GM19035 (cell line): ENCODE measurements at regions not wholly inside any gene's neighbourhood (a gene's known extent, or its start where the extent isn't known, plus 50 kb on each side); places are given as distances from the start of the nearest gene placed in this dataset.
"Not testable (repeated sequence)": the region's sequence is repeated elsewhere in the genome, so short reads cannot be mapped to it uniquely, and the experiment has no call there.

ENCODE experiments used
- ATAC-seq: cut with Tn5 transposase; IDR thresholded peaks from one replicate; pipeline ENCODE4 v1.9.1; 2021; ENCODE audit not compliant: unreplicated experiment

DNA sequence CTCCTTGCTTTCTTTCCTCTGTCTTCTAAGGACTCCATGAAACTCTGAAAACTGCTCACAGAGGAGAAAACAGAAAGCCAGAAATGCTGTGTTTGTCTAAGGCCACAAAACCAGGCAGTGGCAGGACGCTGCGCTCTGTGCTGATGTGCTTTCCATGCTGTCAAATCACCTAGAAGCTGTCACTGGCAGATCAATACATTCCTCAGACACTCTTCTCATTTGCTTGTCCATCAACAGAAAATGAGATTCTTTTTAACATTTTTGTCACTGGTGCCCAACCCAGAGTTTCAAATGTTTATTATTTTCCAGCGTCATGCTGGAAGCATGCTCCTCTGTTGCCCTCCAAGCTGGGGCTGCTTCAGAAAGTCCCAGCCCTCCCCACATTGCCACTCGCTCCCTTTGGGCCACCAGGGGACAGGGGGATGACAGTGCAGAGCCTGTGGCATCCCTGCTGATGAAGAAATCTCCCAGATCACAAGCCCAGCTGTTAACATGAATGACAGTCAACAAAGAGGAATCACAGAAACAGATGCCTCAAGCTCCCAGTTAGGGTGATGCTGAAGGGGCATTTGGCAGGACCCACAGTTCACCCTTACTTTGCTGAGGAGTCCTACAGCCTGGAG lies 117.5 kb upstream of the MEIS1 start:
- ATAC-seq = no peak

DNA sequence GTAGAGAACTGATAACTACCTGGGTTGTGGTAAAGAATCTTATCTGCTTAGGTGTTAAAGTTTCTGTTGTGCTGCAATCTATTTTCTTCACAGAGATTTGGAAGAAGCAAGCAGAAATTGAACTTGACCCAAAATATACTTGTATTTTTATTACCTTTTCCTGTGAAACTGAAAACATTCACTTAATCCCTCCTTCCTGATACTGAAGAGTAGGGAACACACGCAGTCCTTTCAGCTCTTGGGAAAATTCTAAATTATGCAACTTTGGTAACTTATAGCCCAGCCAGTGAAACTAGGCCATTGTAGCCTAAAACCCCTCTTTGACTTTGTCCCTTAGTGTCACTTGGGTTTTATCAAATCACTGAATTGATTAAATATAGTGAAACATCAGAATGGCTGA lies 128.4 kb upstream of the MEIS1 start:
- ATAC-seq = no peak

DNA sequence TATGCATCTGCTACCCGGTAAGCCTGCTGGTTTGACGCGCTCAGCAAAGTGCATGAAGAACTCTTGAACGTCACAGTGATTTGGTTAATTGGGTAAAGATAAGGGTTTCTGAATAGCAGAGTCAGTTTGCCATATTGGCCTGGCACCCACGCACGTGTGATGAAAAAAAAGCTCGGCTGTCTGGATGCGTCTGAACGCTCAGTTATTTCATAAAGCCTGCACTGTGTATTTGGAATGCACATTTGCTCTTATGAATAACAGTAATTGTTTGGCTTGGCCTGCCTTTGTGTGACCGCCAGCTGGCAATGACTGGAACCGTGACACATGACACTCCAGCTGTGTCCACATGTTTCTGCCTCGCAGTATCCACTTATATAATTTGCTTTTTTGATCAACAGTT lies 129.2 kb upstream of the MEIS1 start:
- ATAC-seq = no peak

DNA sequence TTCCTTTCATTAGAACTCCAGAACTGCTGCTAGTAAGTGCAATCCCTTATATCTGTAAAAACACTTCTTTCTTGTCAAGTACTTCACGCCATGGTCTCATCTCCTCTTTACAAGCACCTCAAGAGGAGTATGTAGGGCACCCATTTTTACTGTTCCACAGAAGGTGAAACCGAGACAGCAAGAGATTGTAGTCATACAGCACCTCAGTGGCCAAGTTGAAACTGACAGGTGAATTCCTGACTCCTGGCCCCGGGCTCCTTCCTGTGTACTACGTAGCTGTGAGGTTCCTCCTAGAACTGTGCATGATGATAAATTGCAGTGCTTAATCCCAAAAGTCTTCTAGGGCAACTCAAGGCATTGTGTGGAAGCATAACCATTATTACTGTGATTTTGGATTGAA lies 131.5 kb upstream of the MEIS1 start:
- ATAC-seq = no peak

DNA sequence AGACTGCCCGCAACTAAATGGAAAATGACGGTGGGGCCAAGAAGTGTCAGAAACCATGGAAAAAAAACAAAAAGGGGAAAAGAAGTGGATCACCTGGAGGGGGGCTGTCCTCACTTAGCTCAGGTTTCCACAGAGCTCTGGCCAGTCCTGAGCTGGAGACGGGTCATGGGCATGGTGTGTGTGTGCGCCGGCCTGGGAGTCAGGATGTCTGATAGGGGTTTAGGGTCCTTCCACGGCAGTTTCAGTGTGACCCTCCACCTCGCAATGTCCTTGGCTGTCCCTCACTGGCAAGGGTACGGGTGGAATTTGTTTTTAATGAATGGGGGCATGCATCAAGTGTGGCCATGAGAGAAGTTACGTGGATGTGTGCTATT lies 133.2 kb upstream of the MEIS1 start:
- no peak for ATAC-seq

DNA sequence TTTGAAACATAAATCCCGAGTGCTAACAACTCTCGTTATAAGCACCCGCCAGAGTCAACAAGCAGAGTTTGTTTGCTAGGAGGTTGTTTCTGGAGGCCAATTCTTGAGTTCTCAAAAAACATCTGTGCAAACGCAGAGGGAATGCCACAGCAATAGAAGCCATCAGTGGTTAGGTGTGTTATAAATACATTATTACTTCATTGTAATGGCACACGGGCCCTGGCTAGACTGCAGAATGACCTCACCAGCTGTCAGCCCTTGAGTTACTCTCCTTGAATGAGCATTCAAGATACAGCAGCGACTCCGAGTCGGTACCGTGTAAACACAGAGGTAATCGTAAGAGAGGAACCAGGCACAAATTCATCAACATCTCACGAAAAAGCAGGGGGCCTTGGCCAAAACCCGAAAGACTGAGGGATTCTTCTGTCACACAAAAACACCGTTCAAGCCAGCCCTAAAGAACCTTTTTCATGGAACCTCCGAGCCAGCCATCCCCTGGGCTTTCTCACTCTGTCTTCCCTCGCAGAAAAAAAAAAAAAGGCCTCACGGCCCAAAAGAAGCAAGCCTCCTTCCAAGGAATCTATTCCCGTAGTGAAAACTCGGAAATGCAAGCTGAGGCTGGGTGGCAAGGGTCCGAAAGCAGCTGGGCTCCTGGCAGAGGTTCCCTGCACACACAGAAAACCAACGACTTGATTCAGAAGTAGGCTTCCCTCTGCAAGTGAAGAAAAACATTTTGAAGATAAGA lies 133.7 kb upstream of the MEIS1 start:
- ATAC-seq = no peak

DNA sequence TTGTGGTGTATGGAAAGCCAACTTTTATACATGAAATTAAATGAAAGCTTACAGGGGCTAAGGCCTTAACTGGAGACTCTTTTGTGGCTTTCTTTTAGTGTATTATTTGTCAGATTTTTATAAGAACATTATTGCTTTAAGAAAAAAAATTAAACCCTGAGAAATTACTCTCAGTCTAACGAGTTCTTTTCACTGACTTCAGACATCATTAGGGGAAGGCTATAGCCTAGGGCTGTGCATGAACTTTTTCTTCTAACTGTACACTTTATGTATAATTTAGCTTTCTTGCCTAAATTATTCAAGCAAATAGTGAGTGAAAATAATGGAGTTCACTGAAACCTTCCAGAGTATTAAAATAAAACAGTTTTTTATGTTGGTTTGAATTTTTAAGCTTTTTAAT lies 151.1 kb upstream of the MEIS1 start:
- no peak for ATAC-seq

DNA sequence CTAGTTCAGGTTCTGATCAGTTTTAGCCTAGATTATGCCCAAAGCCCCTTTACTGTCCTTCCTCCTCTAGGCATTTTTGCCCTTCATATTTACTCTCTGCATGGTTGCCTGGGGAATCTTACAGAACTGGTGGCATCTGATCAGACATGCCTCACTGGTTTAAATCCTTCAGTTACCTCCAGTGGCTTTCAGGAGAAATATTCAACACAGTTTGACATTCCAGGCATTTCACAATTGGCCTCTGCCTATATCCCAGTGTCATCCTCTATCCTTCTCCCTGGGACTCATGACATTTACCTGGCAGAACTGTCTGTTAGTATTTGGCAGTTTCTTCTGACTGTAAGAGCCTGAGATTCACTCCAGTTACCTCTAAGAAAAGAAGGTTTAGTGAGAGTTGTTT lies 152.9 kb upstream of the MEIS1 start:
- ATAC-seq = no peak

DNA sequence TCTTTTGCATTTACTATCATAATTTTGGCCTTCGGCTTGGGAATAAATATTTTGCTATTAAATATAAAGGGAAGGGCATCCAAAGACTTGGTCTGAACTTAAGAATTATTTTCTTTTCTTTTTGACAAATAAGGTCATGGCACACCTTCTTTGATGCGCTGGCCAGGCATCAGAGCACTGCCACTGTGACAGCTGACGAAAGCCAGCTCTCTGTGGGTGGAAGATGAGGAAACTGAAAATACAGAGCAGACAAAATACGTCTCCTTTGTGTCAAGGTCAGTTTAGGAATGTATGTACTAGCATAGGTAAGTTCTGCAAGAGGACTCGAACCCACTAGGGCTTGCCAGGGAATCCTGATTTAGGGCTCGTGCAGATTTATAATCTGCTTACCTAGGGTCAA lies 155.9 kb upstream of the MEIS1 start:
- no peak for ATAC-seq

DNA sequence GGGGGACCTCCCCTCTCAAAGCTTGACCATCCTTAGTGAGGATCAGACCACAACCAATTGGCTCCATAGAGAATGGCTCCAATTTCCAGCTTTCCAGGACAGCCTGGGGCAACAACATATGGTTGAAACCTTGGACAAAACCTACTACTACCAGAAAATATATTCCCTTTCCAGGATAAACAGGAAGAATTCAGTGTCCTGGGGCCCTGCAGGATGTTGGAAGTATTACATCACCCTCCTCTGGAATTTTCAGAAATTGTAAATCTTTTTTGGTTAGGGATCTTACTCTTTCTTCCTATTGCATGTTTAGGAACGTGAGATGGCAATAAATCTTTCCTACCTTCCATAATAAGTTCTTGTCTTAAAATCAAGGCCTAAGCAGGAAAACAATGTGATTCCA lies 158.9 kb upstream of the MEIS1 start:
- ATAC-seq = no peak

DNA sequence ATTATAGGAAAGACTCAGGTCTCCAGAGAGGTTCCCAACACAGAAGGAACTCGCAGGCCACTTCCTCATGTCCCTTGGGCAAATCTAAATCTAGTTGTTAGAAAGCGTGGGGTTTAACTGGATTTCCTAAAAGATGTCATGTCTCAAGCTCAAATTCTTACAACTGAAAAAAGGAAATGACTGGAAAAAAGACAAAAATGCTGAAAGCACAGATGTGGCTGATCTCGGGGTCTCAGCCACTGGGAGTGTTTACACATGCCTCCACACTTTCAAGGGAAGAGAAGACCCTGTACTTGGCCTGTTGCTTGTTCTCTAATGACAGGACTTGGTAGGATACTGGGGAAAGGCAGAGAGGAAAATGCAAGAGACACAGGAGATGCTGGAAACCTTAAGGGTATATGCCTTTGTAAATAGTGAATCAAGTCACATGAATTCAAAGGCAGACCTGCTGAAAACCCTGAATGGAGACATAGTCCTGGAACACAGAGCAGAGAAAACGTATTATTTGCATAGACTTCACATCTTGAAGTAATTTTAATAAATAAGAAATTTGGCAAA lies 160.9 kb upstream of the MEIS1 start:
- no peak for ATAC-seq

DNA sequence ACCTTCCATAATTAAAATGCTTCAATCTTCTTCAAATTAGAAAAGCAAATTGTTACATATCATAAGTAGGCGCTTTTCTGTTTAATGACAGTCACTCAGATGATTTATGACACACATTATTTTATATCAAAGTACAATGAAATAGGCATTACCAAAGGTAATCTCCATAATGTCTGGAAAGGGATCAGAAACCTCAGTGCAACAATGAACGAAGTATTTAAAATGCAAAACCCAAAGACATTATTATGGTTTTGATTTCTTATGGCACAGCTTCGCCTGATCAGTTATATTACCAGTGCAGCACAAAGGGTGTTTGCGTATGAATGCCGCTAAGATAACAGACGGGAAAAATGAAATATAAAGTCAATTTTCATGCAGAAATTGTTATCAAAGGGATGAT lies 162.2 kb upstream of the MEIS1 start:
- ATAC-seq = no peak

DNA sequence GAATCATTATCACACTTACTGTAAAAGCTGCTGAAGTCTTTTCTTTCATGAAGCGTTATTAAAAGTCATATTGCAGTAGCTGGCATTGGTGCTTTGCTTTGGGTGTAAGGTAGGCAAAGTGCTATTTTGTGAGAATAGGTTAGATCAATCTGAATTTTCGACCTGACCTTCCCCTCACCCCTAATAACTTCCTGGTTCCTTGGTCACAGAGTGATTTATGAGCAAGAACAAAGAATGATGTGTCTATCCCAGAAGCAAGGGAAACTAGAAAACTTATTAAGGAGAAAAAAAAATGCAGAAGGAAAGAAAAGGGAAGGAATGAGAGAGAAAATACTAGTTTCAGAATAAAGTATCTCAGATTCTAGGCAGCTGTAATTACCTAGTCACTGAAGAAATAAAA lies 163.1 kb upstream of the MEIS1 start:
- no peak for ATAC-seq

DNA sequence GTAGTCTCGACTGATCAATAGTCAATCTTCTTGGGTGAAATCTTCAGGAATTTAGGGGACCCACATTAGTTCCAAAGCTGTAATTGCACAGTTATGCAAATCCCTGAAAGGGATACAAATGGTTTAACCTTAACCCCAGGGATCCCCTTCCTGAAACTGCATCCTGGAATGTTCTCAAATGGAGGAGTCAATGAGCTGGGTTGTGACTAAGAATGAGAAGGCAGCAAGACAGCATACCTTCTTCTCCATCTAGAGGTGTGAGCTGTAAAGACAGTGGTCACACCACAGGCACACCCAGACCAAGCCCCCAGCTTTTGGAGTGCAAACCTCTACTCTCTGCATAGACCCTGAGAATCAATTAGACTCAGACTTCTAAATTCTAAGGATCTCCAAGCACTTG lies 164.7 kb upstream of the MEIS1 start:
- ATAC-seq = no peak

DNA sequence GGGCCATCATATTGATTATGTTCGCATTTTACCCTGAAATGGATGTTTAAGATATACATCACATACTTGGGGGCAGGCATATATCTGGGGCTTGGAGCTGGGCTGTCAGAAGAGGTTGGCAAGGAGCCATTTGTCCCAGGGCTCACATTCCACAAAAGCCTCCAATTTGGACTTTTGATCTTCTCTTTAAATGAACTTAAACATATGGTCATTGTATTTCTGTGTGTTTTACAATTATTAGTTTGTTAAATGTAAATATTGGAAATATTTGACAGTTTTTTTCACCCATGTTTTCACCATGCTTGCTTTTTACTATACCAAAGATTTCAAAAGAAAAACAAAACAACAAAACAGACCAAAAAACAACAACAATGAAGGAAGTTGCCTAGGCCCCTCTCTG lies 165.8 kb upstream of the MEIS1 start:
- no peak for ATAC-seq

DNA sequence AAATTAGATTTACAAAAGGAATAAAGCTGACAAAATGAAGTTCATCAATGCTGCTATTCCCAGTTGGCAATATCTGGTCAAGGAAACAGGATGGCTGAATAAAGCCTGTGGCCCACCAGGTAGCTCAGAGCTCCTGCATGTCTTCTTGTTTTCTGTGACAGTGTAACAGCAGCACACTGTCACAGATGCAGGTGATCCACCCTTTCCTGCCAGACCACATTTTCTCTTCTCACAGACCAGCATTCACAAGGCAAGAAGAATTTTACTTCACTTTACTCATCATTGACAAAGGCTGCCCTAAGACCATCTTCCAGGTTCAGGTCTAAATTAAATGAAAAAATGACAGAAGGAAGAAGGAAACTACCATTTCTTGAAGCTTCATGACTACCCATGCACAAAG lies 166.2 kb upstream of the MEIS1 start:
- no peak for ATAC-seq

DNA sequence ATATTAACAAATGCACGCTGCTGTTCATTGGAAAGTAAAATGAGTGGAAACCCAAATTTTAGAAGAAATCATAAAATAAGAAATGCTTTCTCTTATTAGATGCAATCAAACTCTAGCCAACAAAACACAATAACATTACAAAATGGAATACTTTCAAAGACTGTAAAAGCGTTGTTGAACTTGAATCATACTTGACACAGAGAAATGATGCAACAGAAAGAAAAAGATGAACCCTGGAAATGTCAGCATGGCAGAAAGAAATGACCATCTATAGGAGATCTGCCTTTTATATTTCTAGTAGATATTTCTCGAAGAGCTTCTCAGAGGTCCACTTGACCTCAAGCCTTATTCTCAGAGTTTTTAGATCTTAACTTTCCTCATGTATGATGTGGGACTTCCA lies 170.6 kb upstream of the MEIS1 start:
- no peak for ATAC-seq

DNA sequence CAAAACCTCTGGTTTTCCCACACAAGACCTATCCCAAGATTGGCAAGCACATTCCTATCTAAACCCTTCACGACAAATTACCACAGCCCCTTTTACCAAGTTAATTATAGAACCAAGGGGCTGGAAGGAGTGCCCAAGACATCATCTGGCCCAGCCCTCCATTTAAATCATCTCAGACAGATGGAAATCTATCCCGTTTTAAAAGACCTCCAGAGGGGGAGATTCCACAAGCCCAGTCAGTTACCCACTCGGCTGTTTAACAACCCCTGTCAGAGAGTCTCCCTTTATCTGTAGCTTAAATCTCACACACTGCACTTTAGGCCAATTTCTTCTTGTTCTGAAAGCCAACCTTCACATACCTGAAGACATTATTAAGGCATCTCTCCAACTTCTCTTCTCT lies 179.1 kb upstream of the MEIS1 start:
- ATAC-seq = no peak

DNA sequence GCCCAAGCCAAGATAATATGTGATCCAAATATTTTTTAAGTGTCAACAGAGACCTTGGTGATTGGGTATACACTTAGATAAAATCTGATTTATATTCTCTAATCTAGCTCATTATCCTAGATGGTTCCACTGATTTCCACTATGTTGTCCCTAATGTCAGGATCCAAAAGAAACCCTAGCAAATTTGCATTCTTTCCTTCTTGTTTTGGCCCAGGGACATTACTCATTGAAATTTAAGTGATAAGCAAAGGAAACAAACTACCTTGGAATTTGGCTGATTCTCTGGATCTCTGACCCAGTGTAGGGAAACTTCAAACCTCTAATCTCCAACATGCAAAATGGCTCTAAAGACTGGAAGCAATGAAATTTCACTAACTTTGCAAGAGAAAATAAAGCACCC lies 179.8 kb upstream of the MEIS1 start:
- ATAC-seq = no peak

DNA sequence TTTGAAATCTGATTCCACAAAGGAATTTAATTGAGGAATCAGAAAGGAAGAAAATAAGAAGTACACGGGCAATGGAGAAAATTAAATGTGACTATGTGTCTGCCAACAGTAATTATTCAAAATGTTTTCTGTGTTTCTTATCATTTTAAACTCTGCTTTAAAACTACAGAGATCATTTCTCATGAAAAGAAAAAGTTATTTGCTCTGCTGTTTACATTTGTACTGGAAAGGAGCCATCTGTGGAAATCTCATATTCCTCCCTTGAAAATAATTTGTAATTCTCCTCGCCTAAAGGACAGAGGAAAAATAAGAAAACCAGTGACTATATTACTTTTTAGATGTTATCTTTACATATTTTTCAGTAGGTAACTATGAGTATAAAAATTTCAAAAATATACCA lies 181.9 kb upstream of the MEIS1 start:
- ATAC-seq = no peak

DNA sequence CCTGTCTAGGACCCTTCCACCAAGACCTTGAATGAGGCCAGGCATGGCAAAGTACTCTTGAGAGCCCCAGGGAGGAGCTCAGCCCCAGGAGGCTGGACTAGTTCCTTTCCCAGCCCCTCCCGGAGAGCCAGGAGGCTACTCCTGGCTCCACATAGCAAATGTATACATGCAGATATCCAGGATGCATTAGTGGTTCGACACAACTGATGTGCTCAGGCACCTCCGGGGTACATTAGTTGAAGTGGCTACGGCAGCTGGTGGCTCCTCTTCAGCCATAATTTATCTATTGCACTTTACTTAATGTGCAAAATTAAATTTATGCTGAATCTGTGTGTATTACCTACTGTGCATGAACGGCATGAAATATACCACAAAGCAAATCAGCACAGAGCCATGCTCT lies 182.8 kb upstream of the MEIS1 start:
- ATAC-seq = no peak

DNA sequence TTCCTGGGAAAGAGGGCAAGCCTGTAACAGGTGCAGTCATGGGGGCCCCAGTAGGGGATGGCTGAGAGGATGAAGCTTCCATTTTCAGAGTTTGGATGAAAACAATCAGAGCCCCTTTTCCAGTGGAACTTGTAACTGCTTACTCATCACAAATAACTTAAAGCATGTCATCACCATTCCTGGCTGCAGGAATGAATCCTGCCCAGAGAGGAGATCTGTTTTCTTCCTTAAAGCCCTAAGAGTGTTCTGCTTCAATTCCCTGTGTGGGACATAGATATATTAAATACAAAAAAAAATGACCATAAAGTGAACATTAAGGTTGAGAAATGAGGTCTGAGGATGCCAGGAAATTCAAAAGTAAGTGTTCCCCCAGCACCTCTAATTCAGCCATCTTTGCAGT lies 183.4 kb upstream of the MEIS1 start:
- ATAC-seq = no peak

DNA sequence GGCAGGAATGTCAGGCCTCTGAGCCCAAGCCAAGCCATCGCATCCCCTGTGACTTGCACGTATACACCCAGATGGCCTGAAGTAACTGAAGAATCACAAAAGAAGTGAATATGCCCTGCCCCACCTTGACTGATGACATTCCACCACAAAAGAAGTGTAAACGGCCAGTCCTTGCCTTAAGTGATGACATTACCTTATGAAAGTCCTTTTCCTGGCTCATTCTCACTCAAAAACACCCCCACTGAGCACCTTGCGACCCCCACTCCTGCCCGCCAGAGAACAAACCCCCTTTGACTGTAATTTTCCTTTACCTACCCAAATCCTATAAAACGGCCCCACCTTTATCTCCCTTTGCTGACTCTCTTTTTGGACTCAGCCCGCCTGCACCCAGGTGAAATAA lies 185.8 kb upstream of the MEIS1 start:
- ATAC-seq = not testable (repeated sequence)
